Hepatic stellate cell (primary cell): ENCODE measurements at regions not wholly inside any gene's neighbourhood (a gene's known extent, or its start where the extent isn't known, plus 50 kb on each side); places are given as distances from the start of the nearest gene placed in this dataset.
"Not testable (repeated sequence)": the region's sequence is repeated elsewhere in the genome, so short reads cannot be mapped to it uniquely, and the experiment has no call there.

ENCODE experiments used
- DNase-seq: peaks from one replicate; pipeline ENCODE4 v3.0.0; 2011; ENCODE audit warnings: low spot score

GRCh38 chr5:67983251-67984110 lies 232.1 kb upstream of the PIK3R1 start:
- no peak for DNase-seq

- not testable (repeated sequence) for DNase-seq
These were observed 233.4 kb upstream of the PIK3R1 start for GRCh38 chr5:67982160-67982559.

- DNase-seq = no peak
These were observed 237.4 kb upstream of the PIK3R1 start for GRCh38 chr5:67978171-67978570.

- no peak for DNase-seq
These were observed 238.5 kb upstream of the PIK3R1 start for GRCh38 chr5:67976891-67977601.

GRCh38 chr5:67976181-67976580 lies 239.4 kb upstream of the PIK3R1 start:
- no peak for DNase-seq

- no peak for DNase-seq
These were observed 241.1 kb upstream of the PIK3R1 start for GRCh38 chr5:67974471-67974870.

GRCh38 chr5:67974054-67974453 lies 241.5 kb upstream of the PIK3R1 start:
- DNase-seq = no peak

GRCh38 chr5:67971971-67972821 lies 243.4 kb upstream of the PIK3R1 start:
- DNase-seq = no peak

GRCh38 chr5:67971223-67971830 lies 244.2 kb upstream of the PIK3R1 start:
- no peak for DNase-seq

GRCh38 chr5:67969631-67970030 lies 245.9 kb upstream of the PIK3R1 start:
- DNase-seq = no peak

GRCh38 chr5:67969176-67969575 lies 246.4 kb upstream of the PIK3R1 start:
- no peak for DNase-seq

- DNase-seq = no peak
These were observed 248.8 kb upstream of the PIK3R1 start for GRCh38 chr5:67966712-67967111.

GRCh38 chr5:67964619-67965018 lies 250.9 kb upstream of the PIK3R1 start:
- DNase-seq = no peak

- no peak for DNase-seq
These were observed 251.6 kb upstream of the PIK3R1 start for GRCh38 chr5:67963789-67964519.

GRCh38 chr5:67960939-67961338 lies 254.6 kb upstream of the PIK3R1 start:
- no peak for DNase-seq

GRCh38 chr5:67957374-67957773 lies 258.2 kb upstream of the PIK3R1 start:
- no peak for DNase-seq

GRCh38 chr5:67954351-67954750 lies 261.2 kb upstream of the PIK3R1 start:
- DNase-seq = no peak

- no peak for DNase-seq
These were observed 273.1 kb upstream of the PIK3R1 start for GRCh38 chr5:67942421-67942820.

GRCh38 chr5:67941614-67942401 lies 273.7 kb upstream of the PIK3R1 start:
- no peak for DNase-seq

- no peak for DNase-seq
These were observed 279.5 kb upstream of the PIK3R1 start for GRCh38 chr5:67935908-67936566.
